NCI-H460 (cell line): ENCODE measurements at regions not wholly inside any gene's neighbourhood (a gene's known extent, or its start where the extent isn't known, plus 50 kb on each side); places are given as distances from the start of the nearest gene placed in this dataset.
"Not testable (repeated sequence)": the region's sequence is repeated elsewhere in the genome, so short reads cannot be mapped to it uniquely, and the experiment has no call there.

Experiments used
- DNase-seq: peaks from one replicate; pipeline ENCODE4 v3.0.0-alpha.2; 2016; ENCODE audit warnings: low read depth; ENCODE audit errors: extremely low read depth

DNA sequence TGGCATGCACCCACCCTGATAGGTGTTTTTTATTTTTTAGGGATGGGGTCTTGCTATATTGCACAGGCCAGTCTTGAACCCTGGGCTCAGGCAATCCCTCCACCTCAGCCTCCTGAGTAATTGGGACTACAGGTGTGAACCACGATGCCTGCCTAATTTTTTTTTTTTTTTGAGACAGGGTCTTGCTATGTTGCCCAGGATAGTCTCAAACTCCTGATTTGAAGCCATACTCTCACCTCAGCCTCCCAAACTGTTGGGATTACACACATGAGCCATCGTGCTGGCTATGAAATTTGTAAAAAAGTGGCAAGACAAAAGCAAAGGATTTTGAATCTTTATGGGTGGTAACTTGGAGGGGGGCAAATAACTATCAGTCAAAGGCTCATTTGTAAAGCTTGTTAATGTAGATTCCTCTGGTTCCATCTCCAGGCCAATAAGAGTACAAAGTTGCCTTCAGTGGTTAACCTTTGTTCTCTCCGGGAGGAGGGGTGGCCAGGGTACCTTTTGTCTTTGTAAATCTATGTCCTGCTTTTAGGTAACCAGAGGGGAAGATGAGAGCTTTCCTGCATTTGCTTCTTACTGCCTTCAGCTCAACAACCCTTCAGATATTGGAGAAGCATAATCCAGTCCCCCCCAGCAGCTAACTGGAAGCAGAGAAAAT is 372.0 kb upstream of the JARID2 start:
- no peak for DNase-seq

DNA sequence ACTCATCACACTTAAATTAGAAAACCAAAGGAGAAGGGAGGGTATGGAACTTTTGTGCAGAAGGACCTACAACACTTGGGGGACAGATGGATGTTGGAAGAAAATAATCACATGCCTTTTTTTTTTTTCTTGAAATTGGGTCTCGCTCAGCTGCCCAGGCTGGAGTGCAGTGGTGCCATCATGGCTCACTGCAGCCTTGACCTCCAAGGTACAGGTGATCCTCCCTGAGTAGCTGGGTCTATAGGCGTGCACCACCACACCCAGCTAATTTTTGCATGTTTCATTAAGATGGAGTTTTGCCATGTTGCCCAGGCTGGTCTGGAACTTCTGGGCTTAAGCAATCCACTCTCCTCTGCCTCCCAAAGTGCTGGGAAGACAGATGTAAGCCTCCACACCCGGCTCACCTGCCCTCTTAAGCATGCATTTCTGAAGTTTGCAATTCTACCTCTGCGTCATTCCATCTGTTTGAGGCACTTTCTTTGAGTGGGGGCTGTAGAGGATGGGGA is 370.8 kb upstream of the JARID2 start:
- no peak for DNase-seq

DNA sequence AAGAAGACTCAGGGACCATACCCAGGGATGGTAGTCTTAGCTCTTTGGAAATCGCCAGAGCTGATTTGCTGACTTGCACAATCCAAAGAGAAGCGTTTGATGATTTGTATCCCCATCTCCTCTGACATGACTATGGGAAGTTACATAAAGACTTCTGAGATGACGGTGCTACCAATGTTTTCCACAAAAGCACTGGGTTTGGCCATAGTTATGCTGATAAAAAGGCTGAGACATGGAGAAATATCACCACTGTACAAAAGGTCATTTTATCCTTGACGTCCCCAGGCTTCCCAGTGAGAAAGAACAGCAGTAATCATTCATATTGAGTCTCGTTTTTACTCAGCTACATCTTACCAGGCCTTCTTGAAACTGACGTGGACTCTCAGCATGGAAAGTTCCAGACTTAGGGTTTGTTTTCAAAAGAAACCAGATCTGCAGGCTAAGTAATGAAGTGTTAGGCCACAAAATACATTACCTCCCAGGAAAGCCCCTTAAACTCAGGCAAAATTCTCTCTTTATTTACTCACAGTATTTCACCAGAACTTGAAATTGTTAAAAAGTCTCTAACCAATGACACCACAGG is 370.3 kb upstream of the JARID2 start:
- no peak for DNase-seq

DNA sequence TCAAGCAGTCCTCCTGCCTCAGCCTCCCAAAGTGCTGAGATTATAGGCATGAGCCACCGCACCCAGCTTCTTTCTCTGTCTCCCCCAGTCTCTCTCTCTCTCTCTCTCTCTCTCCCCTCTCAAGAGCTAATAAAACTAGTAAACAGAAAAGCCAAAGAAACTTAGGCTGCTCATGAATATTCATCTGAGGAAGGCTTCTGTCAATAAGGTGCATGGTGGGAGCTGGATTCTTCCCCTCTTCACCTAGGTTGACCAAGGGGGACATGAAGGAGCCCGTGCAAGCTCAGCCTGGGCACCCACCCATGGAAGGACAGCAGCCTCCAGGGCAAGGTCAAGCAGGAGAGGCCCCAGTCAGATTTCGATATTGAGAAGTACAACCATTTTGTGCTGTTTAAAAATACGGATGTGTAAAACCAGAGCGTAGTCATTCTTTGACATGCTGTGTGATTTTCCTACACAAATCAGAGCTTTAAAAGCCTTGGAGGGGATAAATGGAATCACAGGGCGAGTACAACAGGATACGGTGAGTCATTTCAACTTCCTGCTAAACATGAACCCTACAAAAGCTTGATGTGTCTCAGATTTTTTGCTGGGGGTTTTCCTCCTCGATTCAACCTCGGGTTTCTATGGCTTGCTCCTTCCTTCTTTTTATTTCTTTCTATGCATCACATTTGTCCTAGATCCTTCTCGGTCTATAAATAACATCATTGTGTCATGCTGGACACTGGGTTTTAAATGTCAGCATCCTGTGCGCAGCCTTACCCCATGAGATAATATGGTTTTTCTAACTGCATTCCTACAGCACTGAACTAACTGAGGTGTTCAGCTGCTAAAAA is 368.9 kb upstream of the JARID2 start:
- no peak for DNase-seq

DNA sequence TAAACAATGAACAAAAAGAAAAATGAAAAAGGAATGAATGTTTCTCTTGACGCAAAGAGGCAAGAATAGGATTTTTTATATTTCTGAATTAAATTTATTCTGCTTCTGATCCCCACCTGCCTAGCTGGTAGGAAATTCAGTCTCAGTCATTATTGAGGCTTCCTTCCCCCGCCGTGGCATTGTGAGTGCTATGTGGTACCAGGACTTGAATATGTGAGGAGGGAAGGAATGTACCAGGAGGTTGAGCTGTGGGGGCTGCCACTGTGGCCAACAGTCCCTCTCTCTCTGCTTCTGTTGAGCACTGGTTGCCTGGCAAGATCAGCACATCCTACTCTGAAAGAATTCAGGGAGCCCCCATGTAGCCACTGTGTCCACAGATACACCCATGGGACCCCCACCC is 368.1 kb upstream of the JARID2 start:
- DNase-seq, result no peak

DNA sequence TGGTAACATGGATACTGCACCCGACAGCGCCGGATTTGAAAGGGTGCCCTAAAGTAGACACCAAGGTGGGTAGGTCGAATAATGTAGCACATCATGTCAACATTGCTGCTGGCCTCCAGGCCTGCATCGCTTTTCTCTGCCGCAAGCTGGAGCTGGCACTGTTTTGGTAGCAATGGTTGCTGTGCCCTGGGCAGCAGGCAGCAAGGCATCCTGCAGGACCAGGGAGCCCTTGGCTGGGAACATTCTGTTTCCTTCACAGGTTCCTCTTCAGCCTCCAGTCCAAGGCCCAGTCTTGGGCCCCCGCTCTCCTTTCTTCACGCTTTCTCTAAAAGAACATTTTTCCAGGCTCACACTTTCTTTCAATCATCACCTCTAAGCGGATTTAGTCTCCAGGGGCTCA is 365.8 kb upstream of the JARID2 start:
- DNase-seq, result no peak

DNA sequence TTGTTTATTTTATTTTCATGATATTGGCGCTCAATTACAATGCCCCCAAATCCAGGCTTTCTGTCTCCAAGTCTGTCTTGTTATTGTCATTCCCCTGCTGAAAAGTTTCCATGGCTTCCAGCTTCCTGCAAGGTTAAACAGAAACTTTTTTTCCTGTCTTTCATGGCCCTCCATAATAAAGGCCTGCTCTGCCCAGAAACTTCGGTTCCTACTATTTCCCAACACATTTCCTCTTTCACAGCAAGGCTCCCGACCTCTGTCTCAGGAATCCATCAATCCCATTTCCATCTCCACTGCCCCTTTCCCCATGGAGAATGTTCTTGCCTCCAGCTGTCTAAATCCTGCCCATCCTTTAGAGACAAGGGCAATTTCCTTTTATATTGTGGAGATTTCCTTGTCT is 365.2 kb upstream of the JARID2 start:
- no peak for DNase-seq

DNA sequence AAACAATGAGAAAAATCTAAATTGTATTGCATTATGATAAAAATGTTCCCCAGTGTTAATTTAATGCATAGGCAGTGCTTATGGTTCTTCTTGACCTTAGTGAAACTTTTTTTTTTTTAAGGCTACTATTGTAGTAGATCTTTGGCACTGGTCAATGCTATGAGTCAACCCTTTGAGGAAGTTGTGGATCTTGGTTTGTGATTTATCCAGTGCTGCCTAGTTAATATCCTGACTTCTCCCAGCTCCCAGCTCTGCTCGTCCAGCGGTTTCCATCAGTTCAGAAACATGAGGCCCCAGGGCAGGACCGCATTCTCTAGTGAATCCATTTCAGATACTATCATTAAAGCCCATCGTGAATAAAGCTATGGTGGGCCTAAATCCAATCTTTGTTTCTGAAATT is 364.5 kb upstream of the JARID2 start:
- DNase-seq, result no peak

DNA sequence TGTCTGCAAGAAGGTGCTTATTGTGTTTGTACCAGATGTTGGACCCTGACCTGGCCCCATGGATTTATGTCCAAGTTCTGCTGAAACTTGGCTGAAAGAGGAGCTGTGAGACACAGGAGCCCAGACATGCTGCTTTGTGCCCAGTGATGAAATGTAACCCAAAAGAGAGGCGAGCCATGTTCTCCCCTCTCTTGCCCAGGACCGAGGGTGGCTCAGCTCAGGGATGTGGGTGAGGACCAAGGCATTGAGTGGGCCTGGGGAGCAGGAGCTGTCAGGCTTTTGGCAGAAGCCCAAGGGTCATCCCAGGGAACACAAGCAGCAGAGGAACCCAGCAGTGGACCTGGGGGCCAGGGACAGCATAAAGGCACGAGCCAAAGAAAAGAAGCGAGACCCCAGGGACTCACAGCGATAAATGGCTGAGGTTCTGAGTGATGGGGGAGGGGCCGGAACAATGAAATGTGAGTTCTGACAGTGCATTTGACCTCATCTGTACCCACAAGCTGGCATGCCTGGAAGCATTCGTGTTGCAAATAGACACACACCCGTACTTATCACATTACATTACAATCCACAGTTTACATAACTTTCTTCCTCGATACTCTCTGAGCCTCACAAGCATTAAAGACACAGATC is 363.4 kb upstream of the JARID2 start:
- no peak for DNase-seq

DNA sequence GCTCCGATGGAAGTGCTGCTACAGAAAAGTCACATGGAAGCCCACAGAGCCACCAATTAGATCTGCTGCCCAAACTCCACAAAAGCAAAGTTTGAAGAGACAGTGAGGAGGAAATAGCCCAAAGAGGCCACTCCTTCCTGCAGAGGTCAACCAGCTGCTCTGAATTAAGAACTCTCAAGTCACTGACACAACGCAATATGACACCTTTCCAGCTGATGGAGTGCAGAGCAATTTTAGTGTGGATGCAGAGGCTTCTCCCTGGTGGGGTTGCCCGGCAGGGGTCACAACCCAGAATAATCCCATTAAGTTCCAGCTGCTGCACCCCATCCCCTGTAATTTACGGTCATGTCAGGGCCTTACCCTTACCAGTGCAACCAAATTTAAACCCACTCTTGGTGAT is 361.9 kb upstream of the JARID2 start:
- no peak for DNase-seq

DNA sequence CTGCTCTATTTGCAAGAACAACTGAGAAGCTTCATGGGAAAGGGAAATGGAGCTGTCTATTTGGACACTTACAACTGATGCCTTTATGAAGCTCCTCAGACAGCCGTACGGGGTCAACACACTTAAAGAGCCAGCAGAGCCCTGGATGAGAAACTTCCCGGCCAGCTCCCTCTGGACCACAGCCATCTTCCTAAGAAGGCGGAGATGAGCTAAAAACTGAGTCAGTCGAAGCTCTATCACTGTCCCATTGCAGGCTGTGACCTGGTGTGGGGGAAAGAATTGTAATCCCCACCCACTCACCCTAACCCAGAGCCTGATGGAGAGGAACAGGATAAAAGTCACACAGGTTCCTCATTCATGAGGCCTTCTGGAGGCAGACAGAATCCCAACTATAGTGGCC is 360.4 kb upstream of the JARID2 start:
- no peak for DNase-seq

DNA sequence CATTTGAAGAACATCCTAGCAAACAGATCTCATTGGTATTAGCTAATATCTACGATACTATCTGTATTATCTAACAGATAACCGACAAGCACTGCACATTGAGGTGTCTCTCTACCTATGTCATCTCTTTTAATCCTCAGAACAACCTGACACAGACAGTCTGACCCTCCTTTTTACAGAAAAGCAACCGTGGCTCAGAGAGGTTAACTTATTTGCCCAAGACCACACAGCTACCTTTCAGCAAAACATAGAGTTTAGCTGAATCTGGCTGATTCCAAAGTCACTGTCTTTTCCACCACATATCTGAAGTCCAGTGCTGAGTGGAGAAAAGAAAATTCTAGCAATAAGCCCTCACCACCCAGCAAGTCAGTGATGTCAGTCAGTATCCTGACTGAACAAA is 358.7 kb upstream of the JARID2 start:
- DNase-seq, result no peak

DNA sequence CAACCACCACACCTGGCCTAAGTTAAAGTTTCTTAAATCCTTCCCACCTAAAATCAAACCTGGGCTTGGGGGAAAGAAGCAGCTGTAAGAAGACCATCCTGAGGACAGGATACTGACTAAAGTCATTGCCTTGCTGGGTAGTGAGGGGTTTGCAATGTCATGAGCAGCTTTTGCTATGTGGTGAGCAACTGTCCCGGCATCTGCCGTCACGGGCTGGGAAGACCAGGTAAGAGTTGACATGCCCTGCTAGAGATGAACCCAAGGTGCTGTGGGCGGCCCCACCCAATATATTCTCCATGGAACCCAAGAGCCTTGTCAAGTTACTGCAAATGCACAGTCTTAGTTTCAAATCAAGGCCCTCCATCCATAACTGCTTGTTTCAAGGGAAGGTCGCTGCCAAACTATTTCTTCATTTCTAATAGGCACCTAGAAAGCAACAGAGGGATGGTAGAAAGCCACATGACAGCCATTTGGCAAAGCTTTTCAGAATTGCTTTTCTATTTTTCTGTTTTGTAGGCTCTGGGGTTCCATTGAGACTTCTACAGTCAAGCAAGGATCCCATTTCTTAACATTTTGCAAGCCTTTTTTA is 357.8 kb upstream of the JARID2 start:
- DNase-seq, result no peak

DNA sequence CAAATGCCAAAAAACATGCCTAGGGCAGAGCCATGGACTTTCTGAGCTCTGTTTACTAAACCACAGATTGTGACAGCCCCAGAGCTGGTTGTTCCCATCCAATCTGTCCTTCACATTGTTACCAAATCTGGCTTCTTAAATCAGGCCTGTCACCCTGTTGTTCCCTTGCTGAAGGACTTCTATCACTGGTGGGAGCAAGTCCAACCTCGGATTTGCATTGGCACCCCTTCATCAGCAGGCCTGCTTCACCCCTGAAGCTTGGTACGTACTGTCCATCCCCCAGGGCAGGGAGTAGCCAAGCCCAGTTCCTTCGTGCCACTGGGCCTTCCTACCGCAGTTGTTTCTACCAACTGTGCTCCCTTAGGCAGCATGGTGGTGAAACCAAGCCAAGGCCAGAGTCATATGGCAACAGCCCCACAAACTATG is 357.3 kb upstream of the JARID2 start:
- no peak for DNase-seq

DNA sequence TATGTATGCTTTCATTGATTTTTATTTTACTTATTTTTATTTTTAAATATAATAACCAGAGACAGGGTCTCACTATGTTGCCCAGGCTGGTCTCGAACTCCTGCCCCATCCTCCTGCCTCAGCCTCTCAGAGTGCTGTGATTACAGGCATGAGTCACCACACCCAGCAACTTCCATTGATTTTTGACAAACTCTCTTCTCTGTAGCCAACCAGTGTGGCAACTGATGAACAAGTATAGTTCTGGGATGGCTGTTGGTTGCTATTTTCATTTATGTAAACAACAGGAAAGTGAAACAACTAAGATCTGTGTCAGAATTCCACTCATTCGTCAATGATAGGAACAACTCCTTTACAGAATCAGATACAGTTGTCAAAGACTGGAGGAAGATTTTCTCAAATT is 356.7 kb upstream of the JARID2 start:
- no peak for DNase-seq

DNA sequence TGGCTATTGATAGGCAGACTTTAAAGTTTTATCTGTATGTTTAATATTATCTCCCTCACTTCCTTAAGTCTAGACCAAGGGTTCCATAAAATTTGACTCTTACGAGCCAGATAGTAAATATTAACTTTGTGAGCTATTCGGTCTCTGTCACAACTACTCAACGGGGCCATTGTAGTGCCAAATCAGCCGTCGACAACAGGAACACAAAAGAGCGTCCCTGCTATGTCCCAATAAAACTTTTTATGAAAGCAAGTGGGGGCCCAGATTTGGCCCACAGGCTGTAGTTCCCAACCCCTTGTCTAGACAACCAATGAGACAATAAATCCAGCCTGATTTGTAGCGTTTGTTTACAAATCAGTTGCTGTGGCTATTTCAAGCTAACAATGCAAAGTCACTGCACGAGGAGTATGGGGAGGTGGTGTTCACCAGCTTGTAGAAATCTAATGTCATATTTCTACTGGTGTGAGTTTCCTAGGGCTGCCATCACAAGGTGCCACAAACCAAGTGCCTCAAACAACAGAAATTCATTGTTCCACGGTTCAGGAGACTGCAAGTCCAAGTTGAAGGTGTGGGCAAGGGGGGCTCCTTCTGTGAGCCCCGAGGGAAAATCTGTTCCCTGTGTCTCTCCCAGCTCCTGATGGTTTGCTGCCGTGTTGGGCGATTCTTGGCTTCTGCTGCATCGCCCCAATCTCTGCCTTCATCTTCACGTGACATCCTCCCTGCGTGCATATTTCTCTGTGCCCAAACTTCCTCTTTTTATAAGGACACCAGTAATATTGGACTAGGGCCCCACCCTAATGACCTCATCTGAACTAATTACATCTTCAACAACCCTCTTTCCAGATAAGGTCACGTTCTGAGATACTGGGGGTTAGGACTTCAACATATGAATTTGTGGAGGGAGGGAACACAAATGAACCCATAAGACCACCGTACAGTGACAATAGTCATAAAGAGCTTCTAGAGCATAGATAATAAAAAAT is 356.0 kb upstream of the JARID2 start:
- DNase-seq, result no peak

DNA sequence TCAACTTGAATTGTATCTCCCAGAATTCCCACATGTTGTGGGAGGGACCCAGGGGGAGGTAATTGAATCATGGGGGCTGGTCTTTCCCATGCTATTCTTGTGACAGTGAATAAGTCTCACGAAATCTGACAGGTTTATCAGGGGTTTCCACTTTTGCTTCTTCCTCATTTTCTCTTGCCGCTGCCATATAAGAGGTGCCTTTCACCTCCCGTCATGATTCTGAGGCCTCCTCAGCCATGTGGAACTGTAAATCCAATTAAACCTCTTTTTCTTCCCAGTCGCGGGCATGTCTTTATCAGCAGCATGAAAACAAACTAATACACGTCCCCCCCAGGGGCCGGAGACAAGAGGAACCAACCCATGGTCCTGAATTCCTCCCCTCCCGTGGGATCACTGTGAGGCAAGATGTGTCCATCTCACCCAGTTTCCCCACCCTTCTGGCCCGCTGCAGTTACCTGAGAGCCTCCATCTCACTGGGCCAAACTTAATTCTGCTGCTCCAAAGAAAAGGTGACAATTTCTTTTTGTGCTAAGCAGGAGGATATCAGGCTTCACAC is 354.0 kb upstream of the JARID2 start:
- DNase-seq, result not testable (repeated sequence)

DNA sequence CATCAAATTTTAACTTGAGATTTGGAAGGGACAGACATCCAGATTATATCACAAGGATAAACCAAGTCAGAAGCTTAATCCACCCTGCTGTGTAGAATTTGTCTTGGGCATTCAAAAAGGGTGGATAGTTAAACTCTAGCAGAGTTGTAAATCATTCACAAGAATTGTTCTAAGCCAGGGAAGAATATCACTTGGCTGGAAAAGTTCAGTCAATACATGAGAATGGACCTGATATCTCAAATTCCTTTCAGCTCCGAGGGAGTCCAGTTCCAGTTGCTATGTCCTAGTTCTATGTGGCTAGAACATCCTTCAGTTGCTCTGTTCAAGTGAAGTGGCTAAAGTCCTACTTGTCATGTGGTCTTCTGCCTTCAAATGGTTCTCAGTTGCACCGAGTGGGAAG is 351.8 kb upstream of the JARID2 start:
- DNase-seq, result no peak

DNA sequence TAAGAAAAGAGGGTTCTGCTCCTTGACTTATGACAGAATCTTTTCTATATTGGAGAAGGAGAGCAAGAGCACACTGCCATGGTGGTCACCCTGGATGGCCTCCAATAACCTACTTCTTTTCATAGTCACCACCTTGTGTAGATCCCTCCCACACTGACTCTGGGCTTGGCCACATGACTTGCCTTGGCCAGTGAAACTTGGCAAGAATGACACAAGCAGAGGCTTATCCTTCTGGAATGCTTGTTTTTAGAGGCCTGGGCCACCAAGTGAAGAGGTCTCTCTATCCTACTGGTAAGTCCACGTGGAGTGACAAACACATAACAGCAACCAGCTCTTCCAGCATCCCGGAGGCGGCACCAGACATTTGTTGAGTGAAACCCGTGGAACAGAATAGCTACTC is 349.4 kb upstream of the JARID2 start:
- no peak for DNase-seq

DNA sequence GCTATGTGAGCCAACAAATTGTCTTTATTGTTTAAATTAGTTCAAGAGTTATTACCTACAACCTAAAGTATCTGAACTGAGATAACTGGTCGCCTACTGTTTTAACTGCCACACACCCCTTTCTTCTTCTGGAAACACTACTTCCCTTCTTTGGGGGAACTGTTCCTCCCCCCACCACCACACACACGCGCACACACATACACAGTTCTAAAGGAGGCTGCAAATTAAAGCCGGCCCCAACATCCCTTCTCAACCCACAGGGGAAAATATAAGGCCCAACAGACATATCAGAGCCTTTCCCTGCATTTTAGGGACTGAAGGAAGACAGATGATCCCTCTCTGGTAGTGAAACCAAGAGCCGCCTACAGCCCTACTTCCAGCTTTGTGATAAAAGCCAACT is 348.0 kb upstream of the JARID2 start:
- DNase-seq, result no peak
